ENCODE measurements at regions not wholly inside any gene's neighbourhood (a gene's known extent, or its start where the extent isn't known, plus 50 kb on each side); places are given as distances from the start of the nearest gene placed in this dataset.

GRCh38 chr3:160128056-160128455 is 97.2 kb upstream of the C3orf80 start:
- TF ChIP-seq CTCF (IDR thresholded peaks at IDR 0.05; ENCODE audit: low read depth, low read length) (no peak), POLR2A (IDR thresholded peaks at IDR 0.05; ENCODE audit: extremely low read depth, insufficient read length) (no peak), MYC (IDR thresholded peaks at IDR 0.05; ENCODE audit: low read depth, low read length) (no peak), MAX (IDR thresholded peaks at IDR 0.05; ENCODE audit: low read depth, low read length) (no peak)
